HG03066 (cell line): ENCODE measurements at regions not wholly inside any gene's neighbourhood (a gene's known extent, or its start where the extent isn't known, plus 50 kb on each side); places are given as distances from the start of the nearest gene placed in this dataset.
"Not testable (repeated sequence)": the region's sequence is repeated elsewhere in the genome, so short reads cannot be mapped to it uniquely, and the experiment has no call there.

Experiments used
- ATAC-seq: cut with Tn5 transposase; IDR thresholded peaks from one replicate; pipeline ENCODE4 v1.9.1; 2021; ENCODE audit warnings: low read depth; ENCODE audit not compliant: unreplicated experiment

GRCh38 chr6:11307226-11307625, 74.8 kb upstream of the NEDD9 start:
- no peak for ATAC-seq

- no peak for ATAC-seq
These were observed 72.5 kb upstream of the NEDD9 start for GRCh38 chr6:11304946-11305345.

DNA sequence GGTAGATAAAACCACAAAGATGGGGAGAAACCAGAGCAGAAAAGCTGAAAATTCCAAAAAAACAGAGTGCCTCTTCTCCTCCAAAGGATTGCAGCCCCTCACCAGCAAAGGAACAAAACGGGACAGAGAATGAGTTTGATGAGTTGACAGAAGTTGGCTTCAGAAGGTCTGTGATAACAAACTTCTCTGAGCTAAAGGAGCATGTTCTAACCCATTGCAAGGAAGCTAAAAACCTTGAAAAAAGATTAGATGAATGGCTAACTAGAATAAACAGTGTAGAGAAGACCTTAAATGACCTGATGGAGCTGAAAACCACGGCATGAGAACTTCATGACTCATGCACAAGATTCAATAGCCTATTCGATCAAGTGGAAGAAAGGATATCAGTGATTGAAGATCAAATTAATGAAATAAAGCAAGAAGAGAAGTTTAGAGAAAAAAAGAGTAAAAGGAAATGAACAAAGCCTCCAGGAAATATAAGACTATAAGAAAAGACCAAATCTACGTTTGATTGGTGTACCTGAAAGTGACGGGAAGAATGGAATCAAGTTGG, 67.5 kb upstream of the NEDD9 start:
- not testable (repeated sequence) for ATAC-seq

DNA sequence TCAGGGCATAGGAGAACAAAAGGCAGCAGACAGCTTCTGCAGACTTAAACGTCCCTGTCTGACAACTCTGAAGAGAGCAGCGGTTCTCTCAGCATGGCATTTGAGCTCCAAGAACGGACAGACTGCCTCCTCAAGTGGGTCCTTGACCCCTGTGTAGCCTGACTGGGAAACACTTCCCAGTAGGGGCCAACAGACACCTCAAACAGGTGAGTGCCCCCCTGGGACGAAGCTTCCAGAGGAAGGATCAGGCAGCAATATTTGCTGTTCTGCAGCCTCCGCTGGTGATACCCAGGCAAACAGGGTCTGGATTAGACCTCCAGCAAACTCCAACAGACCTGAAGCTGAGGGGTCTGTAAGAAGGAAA, 66.9 kb upstream of the NEDD9 start:
- ATAC-seq: not testable (repeated sequence)

- no peak for ATAC-seq
These were observed 66.4 kb upstream of the NEDD9 start for GRCh38 chr6:11298651-11299420.

GRCh38 chr6:11297376-11297729, 64.9 kb upstream of the NEDD9 start:
- no peak for ATAC-seq

DNA sequence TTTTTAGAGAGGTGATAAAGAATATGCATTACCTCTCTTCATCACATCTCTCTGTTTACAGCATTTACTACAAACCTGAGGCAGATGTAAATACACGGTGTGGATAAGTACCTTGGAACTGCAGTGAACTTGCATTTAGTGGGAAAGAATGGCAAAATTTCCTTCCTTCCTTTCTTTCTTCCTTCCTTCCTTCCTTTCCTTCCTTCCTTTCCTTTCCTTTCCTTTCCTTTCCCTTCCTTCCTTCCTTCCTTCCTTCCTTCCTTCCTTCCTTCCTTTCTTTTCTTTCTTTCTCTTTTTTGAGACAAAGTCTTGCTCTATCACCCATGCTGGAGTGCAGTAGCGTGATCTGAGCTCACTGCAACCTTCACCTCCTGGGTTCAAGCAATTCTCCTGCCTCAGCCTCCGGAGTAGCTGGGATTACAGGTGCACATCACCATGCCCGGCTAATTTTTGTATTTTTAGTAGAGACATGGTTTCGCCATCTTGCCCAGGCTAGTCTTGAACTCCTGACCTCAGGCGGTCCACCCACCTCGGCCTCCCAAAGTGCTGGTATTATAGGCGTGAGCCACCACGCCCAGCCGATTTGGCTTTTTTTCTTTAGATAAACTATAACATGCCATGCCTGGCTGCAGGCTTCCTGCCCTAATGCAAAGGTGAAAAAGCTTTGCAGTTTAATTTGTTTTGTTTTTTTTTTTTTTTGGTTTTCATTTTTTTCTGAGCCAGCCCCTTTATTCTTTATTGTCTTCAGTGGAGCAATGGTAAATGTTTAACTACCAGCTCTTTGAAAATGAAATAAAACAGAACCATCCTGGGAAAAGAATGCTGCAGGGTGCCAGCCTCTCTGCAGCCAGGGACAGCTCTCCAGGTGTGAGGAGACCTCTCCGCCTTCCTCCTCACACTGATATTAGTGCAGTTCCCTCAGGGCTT, 64.2 kb upstream of the NEDD9 start:
- ATAC-seq: no peak

GRCh38 chr6:11295969-11296368, 63.5 kb upstream of the NEDD9 start:
- ATAC-seq: no peak

GRCh38 chr6:11294228-11294627, 61.8 kb upstream of the NEDD9 start:
- no peak for ATAC-seq

GRCh38 chr6:11292594-11293236, 60.2 kb upstream of the NEDD9 start:
- ATAC-seq: no peak

DNA sequence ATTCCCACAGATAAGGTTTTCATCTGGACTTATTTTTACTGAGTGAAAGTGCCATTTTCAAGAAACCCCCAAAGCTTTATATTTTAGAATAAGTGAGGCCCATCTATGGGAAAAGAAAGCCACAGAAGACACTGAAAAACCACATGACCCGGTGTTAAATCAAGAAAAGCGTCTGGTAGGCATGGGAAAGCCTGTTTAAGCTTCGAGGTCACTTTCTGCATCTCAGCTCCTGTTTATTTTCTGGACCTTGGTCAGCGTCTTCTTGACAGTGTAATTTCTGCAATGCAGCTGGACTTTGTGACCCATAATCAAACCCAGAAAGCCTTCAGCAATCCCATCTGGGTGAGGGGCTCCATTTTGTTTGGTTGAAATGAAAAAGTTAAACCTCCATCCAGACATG, 59.6 kb upstream of the NEDD9 start:
- ATAC-seq: no peak

GRCh38 chr6:11291582-11291981, 59.1 kb upstream of the NEDD9 start:
- no peak for ATAC-seq

DNA sequence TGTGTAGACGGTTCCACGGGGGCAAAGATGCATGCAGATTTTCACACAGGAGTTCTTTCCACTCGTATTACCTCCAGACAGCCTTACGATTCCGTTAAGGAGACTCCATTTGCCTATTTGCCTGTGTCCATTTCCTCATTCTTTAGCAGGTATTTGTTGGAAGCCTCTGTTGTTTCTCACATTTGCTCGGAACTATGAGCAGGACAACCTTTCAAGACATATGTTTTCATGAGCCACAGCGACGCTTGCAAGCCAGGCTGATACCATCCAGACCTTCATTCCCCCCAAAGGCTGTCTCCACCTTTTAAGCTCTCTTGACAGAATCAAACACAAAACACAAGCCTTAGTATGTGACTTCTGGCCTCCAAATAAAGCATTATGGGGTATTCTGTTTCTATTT, 57.6 kb upstream of the NEDD9 start:
- no peak for ATAC-seq

DNA sequence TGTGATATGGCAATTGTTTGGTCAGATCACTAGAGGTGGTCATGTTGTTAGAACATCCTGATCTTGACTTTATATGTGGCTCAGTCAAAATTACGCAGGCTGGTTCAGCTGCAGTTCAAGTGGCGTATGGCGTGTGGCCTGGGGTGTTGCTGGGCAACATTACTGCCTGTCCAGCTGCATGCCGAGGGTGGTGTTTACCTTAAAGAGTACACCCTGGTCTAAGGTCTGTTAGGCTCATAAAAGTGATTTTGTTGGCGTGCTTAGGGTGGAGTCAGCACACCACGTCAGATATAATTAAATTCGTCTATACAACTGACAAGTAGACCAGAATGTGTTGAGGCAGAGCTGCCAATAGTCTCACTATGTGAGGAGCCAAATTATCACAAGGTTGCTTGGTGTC, 55.6 kb upstream of the NEDD9 start:
- ATAC-seq: no peak

DNA sequence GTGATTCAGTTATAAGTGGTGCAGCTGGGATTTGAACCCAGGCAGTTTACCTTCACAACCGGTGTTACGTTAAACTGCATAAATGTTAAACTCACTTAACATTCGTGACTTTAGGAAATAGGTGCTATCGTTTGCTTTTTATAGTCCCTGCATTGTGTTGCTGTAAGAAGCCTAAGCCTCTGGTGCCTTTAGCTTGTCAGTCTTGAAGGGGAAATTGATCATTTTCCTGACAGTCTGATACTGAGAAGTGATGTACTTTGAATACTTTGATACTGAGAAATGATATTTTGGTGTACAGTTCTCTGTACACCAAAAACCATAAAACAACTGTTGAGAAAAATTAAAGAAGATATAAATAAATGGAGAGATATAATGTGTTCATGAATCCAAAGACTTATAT, 52.5 kb upstream of the NEDD9 start:
- no peak for ATAC-seq

DNA sequence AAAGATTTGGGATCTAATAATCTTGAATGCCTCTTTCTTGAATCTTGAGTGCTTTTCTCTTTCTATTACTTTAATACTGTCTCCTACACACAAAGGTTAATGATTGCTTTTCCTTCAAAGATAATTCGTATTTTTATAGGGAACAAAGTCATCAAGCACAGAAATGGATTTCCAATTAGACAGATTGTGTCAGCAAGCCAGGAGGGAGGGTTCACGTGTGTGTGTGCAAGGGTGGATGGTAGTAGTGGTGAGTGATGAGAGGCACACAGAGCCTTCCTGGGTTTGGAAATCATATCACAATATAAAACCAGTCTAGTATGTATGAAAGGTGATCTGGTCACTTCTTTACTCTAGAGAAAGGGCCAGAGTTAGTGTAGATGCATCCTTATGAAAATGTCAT, 51.2 kb upstream of the NEDD9 start:
- ATAC-seq: no peak

GRCh38 chr6:11282875-11283274, 50.4 kb upstream of the NEDD9 start:
- no peak for ATAC-seq
